SJCRH30 (cell line): ENCODE measurements at regions not wholly inside any gene's neighbourhood (a gene's known extent, or its start where the extent isn't known, plus 50 kb on each side); places are given as distances from the start of the nearest gene placed in this dataset.
A peak's percentile ranks its signal among the peaks of the same experiment; 100 is the strongest.
"Not testable (repeated sequence)": the region's sequence is repeated elsewhere in the genome, so short reads cannot be mapped to it uniquely, and the experiment has no call there.

Experiments used
- DNase-seq, 2 experiments: peaks; one replicate each; pipeline ENCODE4 v3.0.0-alpha.2; 2015 to 2020
- H3K27ac ChIP-seq: fragments of 250-450 bp; sonication (Bioruptor Pico); 2 replicates; pipeline ENCODE4 v1.5.1; 2020; ENCODE audit warnings: mild to moderate bottlenecking, moderate library complexity
- H3K27me3 ChIP-seq: fragments of 250-450 bp; sonication (Bioruptor Pico); 2 replicates; pipeline ENCODE4 v1.5.1; 2020; ENCODE audit warnings: mild to moderate bottlenecking, moderate library complexity
- H3K36me3 ChIP-seq: fragments of 250-450 bp; sonication (Bioruptor Pico); 2 replicates; pipeline ENCODE4 v1.5.1; 2020; ENCODE audit warnings: mild to moderate bottlenecking, moderate library complexity
- H3K4me1 ChIP-seq: fragments of 250-450 bp; sonication (Bioruptor Pico); 2 replicates; pipeline ENCODE4 v1.5.1; 2020; ENCODE audit warnings: mild to moderate bottlenecking, moderate library complexity
- H3K4me3 ChIP-seq: fragments of 250-450 bp; sonication (Bioruptor Pico); 2 replicates; pipeline ENCODE4 v1.5.1; 2020; ENCODE audit warnings: mild to moderate bottlenecking, moderate library complexity
- H3K9me3 ChIP-seq: fragments of 250-450 bp; sonication (Bioruptor Pico); replicated peaks from 2 replicates; pipeline ENCODE4 v1.5.1; 2020; ENCODE audit warnings: mild to moderate bottlenecking, moderate library complexity

DNA sequence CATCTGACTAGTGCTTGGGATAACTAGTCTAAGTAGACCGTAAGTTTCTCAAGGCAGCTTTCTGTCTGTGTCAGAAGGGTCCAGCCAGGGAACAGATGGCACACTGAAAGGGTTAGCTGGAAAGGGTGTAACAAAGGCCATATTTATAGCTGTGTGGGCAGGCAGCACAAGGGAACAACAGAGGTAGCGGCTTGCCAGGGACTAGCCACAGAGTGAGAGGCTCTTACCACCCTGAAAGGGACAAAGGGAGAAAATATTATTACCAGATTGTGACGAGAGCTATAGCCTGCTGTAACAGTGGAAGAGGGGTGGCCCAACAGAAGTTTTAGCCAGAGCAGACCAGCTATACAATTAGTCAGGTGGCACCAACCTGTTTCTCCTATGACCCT, 129.4 kb downstream of the CCDC34 start:
- DNase-seq = peak; percentile 70 to 85
- peak overlapping the region; percentile 37 for H3K4me3 ChIP-seq
- no peaks in the 10 kb centered on the region for H3K9me3 ChIP-seq
- H3K27me3 ChIP-seq = no peaks in the 10 kb centered on the region
- peak overlapping the region; percentile 90 for H3K27ac ChIP-seq
- H3K4me1 ChIP-seq = peaks cover 24% of the 10 kb centered on the region
- H3K36me3 ChIP-seq = no peaks in the 10 kb centered on the region

- no peak for DNase-seq
- Histone ChIP-seq H3K4me1 (peaks cover 25% of the 10 kb centered on the region), H3K36me3 (no peaks in the 10 kb centered on the region), H3K9me3 (no peaks in the 10 kb centered on the region; the same call in 1 of the 2 replicates), H3K4me3 (no peak overlapping the region), H3K27ac (no peak overlapping the region), H3K27me3 (no peaks in the 10 kb centered on the region)
These were observed 131.5 kb downstream of the CCDC34 start for GRCh38 chr11:27231530-27231929.

GRCh38 chr11:27230192-27230572, 132.8 kb downstream of the CCDC34 start:
- H3K36me3 ChIP-seq = no peaks in the 10 kb centered on the region
- H3K27me3 ChIP-seq = no peaks in the 10 kb centered on the region
- no peak overlapping the region for H3K27ac ChIP-seq
- peaks cover 22% of the 10 kb centered on the region for H3K4me1 ChIP-seq
- H3K4me3 ChIP-seq = no peak overlapping the region
- no peak for DNase-seq
- no peaks in the 10 kb centered on the region; the same call in 1 of the 2 replicates for H3K9me3 ChIP-seq

DNA sequence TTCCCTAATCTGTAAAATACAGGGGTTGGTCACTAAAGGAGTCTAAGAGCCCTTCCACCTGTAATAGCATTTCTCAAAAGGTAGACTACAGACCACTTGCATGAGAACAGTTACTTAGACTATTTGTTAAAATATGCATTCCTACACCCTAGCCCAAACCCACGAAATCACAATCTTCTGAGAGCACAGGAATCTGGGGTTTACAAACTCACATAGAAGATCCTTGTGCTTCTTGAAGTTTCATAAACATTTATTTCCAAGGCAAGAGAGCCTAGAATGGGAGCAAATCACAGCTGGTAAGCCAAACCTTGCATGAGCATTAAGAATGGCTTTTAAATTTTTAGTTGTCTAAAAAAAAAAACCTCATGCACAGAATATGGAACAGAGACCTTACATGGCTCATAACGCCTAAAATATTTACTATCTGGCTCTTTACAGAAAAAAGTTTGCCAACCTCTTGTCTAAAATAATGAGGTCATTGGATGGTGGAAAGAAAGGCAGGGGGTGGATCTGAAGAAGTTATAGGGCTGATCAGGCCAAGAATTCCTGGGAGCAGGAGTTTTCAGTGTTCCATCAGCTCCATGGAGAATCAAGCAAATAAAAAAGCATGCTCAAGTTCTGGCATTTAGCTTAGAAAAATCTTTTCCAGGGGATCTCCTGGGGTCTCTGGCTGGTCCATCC, 133.4 kb downstream of the CCDC34 start:
- Histone ChIP-seq H3K4me1 (peaks cover 16% of the 10 kb centered on the region), H3K27ac (no peak overlapping the region), H3K36me3 (no peaks in the 10 kb centered on the region), H3K9me3 (no peaks in the 10 kb centered on the region; the same call in 1 of the 2 replicates), H3K27me3 (no peaks in the 10 kb centered on the region), H3K4me3 (no peak overlapping the region)
- DNase-seq = no peak

- H3K4me1 ChIP-seq = peaks cover 12% of the 10 kb centered on the region
- no peak for DNase-seq
- H3K36me3 ChIP-seq = no peaks in the 10 kb centered on the region
- H3K27me3 ChIP-seq = no peaks in the 10 kb centered on the region
- H3K4me3 ChIP-seq = no peak overlapping the region
- H3K27ac ChIP-seq = no peak overlapping the region
- H3K9me3 ChIP-seq = no peaks in the 10 kb centered on the region; the same call in 1 of the 2 replicates
These were observed 134.1 kb downstream of the CCDC34 start for GRCh38 chr11:27228906-27229290.

GRCh38 chr11:27228232-27228905, 134.6 kb downstream of the CCDC34 start:
- Histone ChIP-seq H3K27me3 (no peaks in the 10 kb centered on the region), H3K4me3 (no peak overlapping the region), H3K36me3 (no peaks in the 10 kb centered on the region), H3K27ac (no peak overlapping the region), H3K4me1 (peaks cover 6% of the 10 kb centered on the region), H3K9me3 (no peaks in the 10 kb centered on the region; the same call in 1 of the 2 replicates)
- DNase-seq = no peak

DNA sequence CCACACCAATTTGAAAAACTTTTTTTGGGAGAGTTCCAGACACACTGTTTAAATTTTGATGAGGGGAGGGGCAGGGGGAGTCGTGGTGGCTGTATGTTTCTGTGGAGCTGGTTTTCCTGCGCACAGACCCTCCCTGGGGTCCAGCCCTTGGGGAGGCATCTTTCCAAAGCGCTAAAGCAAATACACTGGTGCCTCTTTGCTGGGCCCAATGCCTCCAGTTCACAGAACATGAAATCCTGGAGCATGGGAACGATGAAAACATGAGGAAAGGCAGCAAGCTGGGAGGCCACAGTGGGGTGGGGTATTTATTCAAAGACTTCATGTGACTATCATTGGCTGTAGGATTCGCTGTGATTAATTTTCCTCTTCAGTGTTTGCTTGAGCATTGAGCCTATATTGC, 135.3 kb downstream of the CCDC34 start:
- H3K36me3 ChIP-seq = no peaks in the 10 kb centered on the region
- no peak overlapping the region for H3K4me3 ChIP-seq
- H3K27me3 ChIP-seq = no peaks in the 10 kb centered on the region
- H3K4me1 ChIP-seq = peaks cover 4% of the 10 kb centered on the region
- DNase-seq = no peak
- no peak overlapping the region for H3K27ac ChIP-seq
- no peaks in the 10 kb centered on the region; the same call in 1 of the 2 replicates for H3K9me3 ChIP-seq

GRCh38 chr11:27219487-27220039, 143.5 kb downstream of the CCDC34 start:
- H3K4me3 ChIP-seq = peak overlapping the region; percentile 53
- peaks cover 43% of the 10 kb centered on the region for H3K4me1 ChIP-seq
- not testable (repeated sequence) for H3K9me3 ChIP-seq, H3K27me3 ChIP-seq, DNase-seq, H3K36me3 ChIP-seq
- H3K27ac ChIP-seq = peak overlapping the region; percentile 56

DNA sequence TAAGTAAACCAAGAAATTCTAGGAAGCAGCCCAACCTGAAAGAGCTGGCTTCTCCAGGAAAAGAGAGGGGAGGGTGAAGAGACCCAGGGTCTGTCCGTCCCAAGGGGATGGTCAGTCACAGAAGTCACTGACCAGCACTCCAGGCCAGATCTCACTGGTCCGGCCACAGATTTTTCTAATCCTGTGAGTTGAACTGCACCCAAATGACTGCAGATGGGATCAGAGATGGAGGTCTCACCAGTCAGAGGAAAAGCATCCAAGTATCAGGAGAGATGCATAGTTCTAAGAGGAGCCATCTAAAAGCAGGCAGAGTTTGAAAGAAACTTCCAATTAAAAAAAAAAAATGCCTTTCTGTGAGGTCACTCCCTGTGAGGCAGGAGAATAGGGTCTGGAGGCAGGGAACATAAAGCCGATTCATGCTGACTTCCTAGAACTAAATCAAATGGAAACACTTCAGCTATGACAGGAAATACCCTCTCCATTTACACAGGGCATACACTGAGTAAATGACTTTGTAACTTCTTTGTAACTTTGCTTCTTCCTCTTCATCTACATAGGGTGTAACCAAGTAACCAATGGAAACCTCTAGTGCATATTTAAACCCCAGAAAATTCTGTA, 144.5 kb downstream of the CCDC34 start:
- DNase-seq = peak in 1 of 2 experiments; percentile 47
- Histone ChIP-seq H3K36me3 (no peaks in the 10 kb centered on the region), H3K4me3 (peak overlapping the region; percentile 53), H3K27ac (peak overlapping the region; percentile 29), H3K27me3 (no peaks in the 10 kb centered on the region), H3K9me3 (no peaks in the 10 kb centered on the region), H3K4me1 (peaks cover 52% of the 10 kb centered on the region)

DNA sequence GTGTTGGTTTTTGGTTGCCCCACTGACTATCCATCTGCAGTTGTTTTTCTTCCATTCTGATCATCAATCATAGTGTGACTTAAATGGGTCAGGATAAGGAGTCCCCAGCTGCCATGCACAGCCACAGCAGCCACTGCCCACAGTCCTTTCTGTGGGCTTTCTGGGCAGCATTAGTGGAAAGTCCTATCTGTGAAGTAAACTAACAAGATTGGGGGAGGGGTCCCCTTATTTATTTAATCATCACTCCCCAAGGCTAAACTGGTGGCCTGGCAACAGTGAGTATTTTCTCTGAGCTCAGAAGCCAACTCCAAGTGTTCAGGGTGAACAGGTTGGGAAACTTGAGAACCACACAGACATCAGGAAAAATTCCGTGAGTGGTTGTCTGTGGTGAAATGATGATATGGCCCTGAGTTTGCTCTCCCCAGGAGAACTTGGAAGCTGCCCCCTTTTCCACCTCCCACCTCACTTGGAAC, 145.0 kb downstream of the CCDC34 start:
- Histone ChIP-seq H3K4me3 (no peak overlapping the region), H3K36me3 (no peaks in the 10 kb centered on the region), H3K9me3 (no peaks in the 10 kb centered on the region), H3K27ac (peak overlapping the region; percentile 29), H3K27me3 (no peaks in the 10 kb centered on the region), H3K4me1 (peaks cover 58% of the 10 kb centered on the region)
- peak; percentile 40 to 62 for DNase-seq

GRCh38 chr11:27217496-27217895, 145.5 kb downstream of the CCDC34 start:
- H3K4me1 ChIP-seq = peaks cover 62% of the 10 kb centered on the region
- no peak overlapping the region for H3K4me3 ChIP-seq
- H3K27me3 ChIP-seq = no peaks in the 10 kb centered on the region
- peak overlapping the region; percentile 29; the same call in 1 of the 2 replicates for H3K27ac ChIP-seq
- H3K36me3 ChIP-seq = no peaks in the 10 kb centered on the region
- no peaks in the 10 kb centered on the region for H3K9me3 ChIP-seq
- DNase-seq = no peak

DNA sequence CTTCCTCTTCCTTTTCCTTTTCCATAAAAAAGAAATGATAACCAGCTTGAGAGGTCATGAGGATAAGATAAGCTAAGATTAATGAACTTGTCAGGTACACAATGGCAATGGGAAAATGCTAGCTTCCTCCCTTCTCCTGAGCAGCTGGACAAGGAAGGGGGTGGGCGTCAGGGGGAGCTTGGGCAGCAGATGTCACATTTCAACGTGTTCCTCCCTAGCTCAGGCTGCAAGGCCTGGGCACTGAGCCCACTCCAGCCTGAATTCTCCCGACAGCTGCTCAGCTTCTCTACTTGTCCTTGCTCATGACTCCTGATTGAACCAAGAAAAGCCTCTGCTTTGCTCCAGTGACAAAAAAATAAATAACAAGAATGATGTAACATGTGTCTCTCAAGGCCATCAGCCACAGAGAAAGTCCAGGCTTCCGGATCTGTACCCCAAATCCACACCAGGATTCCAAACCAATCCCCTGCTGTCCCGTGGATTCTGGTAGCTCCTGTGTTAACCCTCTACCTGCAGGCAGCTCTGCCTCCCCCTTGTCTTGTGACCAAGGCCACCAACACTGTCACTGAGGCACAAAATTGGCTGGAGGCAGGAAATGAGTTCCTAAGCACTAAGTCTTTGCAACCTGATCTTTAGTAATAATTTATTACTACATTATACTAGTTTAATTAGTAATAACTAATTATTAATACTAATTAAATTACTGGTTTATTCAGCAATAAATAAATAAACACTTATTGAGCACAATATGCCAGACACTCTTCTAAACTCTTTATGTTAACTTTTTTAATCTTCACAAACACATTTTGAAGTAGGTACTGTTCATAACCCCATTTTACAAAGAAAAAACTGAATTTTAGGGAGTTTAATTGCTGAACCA, 146.5 kb downstream of the CCDC34 start:
- H3K27me3 ChIP-seq = no peaks in the 10 kb centered on the region
- H3K4me1 ChIP-seq = peaks cover 70% of the 10 kb centered on the region
- no peaks in the 10 kb centered on the region for H3K36me3 ChIP-seq
- peak overlapping the region; percentile 61 for H3K27ac ChIP-seq
- no peaks in the 10 kb centered on the region for H3K9me3 ChIP-seq
- H3K4me3 ChIP-seq = no peak overlapping the region
- DNase-seq = peak; percentile 95 to 98

DNA sequence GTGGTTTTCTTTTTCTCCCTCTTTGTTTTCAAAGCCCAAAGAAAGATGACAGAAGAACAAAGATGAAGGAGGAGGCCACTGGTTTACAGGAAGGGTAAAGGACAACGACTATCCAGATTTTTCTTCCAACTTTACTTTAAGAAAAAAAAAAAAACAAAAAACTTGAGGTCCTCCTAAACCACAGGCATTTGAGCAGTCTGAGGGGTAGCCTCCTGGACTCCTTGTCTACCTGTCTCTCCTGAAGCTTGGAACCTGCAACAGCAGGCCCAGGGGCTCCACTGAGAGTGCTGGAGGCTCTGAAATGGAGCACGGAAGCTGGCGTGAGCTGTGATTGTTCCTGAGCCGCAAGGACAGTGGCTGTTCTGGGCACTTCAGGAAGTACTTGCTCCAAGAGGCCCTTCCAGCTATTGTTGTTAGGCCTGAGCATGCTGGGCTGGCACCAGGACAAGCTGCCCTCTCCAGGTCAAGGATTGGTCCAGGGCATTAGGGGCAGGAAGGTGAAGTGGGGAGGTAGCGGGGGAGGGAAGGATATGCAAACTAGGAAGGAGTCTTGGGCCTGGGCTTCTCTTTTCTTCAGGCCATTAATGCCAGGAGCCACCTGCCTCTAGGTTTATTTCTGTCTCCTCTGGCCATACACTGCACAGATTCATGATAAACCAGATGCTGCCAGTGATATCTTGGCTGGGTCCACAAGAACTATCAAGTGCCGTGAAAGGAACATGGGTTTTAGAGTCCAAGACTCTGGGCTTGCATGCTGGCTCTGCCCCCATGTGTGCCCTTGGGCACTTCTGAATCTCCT, 147.3 kb downstream of the CCDC34 start:
- Histone ChIP-seq H3K4me1 (peaks cover 72% of the 10 kb centered on the region), H3K36me3 (no peaks in the 10 kb centered on the region), H3K27me3 (no peaks in the 10 kb centered on the region), H3K9me3 (no peaks in the 10 kb centered on the region), H3K27ac (peak overlapping the region; percentile 61), H3K4me3 (no peak overlapping the region)
- DNase-seq = no peak
